ENCODE measurements at regions not wholly inside any gene's neighbourhood (a gene's known extent, or its start where the extent isn't known, plus 50 kb on each side); places are given as distances from the start of the nearest gene placed in this dataset.

DNA sequence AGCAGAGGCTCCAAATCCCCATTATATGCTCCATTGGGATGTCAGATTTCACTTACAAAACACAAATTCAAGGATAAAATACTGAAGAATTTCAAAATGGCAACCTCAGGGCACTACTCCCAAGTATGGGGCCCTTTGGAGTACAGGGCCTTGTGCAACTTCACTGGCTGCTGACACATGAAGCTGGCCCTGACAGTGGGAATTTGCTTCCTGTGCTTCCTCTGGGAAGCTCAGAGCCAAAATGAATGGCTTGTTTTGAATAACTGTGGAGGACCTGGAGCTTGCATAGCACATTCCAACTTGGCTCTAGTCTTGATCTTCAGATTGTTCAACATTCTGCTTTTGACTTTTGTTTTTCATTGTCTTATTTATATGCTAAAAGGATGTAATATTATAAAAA lies 52.3 kb upstream of the HNF1B start (continued):
- no peak for TF ChIP-seq FOXP1 (CRISPR knock-in tag; IDR thresholded peaks at IDR 0.05; ENCODE audit: borderline replicate concordance)
- TF ChIP-seq, protein P1, sequence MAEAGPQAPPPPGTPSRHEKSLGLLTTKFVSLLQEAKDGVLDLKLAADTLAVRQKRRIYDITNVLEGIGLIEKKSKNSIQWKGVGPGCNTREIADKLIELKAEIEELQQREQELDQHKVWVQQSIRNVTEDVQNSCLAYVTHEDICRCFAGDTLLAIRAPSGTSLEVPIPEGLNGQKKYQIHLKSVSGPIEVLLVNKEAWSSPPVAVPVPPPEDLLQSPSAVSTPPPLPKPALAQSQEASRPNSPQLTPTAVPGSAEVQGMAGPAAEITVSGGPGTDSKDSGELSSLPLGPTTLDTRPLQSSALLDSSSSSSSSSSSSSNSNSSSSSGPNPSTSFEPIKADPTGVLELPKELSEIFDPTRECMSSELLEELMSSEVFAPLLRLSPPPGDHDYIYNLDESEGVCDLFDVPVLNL (CRISPR knock-in tag; IDR thresholded peaks at IDR 0.05; ENCODE audit: borderline replicate concordance, low read depth) = no peak
- TF ChIP-seq, protein P2, sequence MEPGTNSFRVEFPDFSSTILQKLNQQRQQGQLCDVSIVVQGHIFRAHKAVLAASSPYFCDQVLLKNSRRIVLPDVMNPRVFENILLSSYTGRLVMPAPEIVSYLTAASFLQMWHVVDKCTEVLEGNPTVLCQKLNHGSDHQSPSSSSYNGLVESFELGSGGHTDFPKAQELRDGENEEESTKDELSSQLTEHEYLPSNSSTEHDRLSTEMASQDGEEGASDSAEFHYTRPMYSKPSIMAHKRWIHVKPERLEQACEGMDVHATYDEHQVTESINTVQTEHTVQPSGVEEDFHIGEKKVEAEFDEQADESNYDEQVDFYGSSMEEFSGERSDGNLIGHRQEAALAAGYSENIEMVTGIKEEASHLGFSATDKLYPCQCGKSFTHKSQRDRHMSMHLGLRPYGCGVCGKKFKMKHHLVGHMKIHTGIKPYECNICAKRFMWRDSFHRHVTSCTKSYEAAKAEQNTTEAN (CRISPR knock-in tag; IDR thresholded peaks at IDR 0.05) = no peak
- TF ChIP-seq TCF7 (CRISPR knock-in tag; IDR thresholded peaks at IDR 0.05; ENCODE audit: low read depth) = no peak
- TF ChIP-seq ZNF396 (CRISPR knock-in tag; IDR thresholded peaks at IDR 0.05; ENCODE audit: borderline replicate concordance) = no peak
- no peak for TF ChIP-seq MYBL2 (CRISPR knock-in tag; IDR thresholded peaks at IDR 0.05)
- no peak for TF ChIP-seq NFYB (CRISPR knock-in tag; conservative IDR thresholded peaks at IDR 0.05; ENCODE audit: low read depth)

DNA sequence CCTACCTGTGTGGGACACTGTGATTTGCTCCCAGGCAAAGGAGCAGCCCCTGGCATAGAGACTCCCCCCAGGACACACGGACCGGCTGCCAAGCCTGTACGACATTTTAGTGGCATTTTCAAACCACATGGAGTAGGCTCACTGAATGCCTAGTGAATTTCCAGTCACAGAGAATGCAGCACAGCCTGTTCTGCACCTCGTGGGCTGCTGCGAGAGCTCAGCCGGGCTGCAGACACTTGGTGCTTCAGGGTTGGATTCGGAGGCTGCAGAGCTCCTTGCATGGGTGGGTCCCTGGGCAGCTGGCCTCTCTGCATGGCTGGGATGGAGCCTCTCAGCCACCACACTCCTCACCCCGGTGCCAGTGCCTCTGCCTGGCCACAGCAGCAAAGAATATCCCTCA lies 51.2 kb upstream of the HNF1B start:
- Mint-ChIP-seq H3K27me3 (ENCODE audit: low read depth) (no peaks in the 10 kb centered on the region), H3K4me3 (no peak overlapping the region), H3K9me3 (peaks cover 19% of the 10 kb centered on the region), H3K36me3 (peaks cover 5% of the 10 kb centered on the region), H3K27ac (no peak overlapping the region), H3K4me1 (peaks cover 10% of the 10 kb centered on the region)
- ChIA-PET POLR2A (no interaction called here), CTCF (interaction anchor here (0.6 to 2.1 kb wide), 4 partner anchors 20 to 700 kb away, joined by 3 to 12 read pairs (median 6); no protein-coding TSS in a partner anchor)
- ATAC-seq = no peak
- DNase-seq (ENCODE audit: low spot score) = no peak
- TF ChIP-seq, protein P2 (CRISPR knock-in tag; IDR thresholded peaks at IDR 0.05) = no peak
- TF ChIP-seq CBFB (CRISPR knock-in tag; IDR thresholded peaks at IDR 0.05; ENCODE audit: low read depth) = no peak
- no peak for TF ChIP-seq OVOL2 (CRISPR knock-in tag; IDR thresholded peaks at IDR 0.05; ENCODE audit: borderline replicate concordance)
- TF ChIP-seq, protein P3, sequence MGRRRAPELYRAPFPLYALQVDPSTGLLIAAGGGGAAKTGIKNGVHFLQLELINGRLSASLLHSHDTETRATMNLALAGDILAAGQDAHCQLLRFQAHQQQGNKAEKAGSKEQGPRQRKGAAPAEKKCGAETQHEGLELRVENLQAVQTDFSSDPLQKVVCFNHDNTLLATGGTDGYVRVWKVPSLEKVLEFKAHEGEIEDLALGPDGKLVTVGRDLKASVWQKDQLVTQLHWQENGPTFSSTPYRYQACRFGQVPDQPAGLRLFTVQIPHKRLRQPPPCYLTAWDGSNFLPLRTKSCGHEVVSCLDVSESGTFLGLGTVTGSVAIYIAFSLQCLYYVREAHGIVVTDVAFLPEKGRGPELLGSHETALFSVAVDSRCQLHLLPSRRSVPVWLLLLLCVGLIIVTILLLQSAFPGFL (CRISPR knock-in tag; IDR thresholded peaks at IDR 0.05; ENCODE audit: borderline replicate concordance) = no peak
- TF ChIP-seq, protein P4, sequence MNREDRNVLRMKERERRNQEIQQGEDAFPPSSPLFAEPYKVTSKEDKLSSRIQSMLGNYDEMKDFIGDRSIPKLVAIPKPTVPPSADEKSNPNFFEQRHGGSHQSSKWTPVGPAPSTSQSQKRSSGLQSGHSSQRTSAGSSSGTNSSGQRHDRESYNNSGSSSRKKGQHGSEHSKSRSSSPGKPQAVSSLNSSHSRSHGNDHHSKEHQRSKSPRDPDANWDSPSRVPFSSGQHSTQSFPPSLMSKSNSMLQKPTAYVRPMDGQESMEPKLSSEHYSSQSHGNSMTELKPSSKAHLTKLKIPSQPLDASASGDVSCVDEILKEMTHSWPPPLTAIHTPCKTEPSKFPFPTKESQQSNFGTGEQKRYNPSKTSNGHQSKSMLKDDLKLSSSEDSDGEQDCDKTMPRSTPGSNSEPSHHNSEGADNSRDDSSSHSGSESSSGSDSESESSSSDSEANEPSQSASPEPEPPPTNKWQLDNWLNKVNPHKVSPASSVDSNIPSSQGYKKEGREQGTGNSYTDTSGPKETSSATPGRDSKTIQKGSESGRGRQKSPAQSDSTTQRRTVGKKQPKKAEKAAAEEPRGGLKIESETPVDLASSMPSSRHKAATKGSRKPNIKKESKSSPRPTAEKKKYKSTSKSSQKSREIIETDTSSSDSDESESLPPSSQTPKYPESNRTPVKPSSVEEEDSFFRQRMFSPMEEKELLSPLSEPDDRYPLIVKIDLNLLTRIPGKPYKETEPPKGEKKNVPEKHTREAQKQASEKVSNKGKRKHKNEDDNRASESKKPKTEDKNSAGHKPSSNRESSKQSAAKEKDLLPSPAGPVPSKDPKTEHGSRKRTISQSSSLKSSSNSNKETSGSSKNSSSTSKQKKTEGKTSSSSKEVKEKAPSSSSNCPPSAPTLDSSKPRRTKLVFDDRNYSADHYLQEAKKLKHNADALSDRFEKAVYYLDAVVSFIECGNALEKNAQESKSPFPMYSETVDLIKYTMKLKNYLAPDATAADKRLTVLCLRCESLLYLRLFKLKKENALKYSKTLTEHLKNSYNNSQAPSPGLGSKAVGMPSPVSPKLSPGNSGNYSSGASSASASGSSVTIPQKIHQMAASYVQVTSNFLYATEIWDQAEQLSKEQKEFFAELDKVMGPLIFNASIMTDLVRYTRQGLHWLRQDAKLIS (CRISPR knock-in tag; IDR thresholded peaks at IDR 0.05; ENCODE audit: borderline replicate concordance) = no peak
- TF ChIP-seq, protein P5, sequence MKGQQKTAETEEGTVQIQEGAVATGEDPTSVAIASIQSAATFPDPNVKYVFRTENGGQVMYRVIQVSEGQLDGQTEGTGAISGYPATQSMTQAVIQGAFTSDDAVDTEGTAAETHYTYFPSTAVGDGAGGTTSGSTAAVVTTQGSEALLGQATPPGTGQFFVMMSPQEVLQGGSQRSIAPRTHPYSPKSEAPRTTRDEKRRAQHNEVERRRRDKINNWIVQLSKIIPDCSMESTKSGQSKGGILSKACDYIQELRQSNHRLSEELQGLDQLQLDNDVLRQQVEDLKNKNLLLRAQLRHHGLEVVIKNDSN (CRISPR knock-in tag; IDR thresholded peaks at IDR 0.05) = no peak
- TF ChIP-seq EMX1 (CRISPR knock-in tag; IDR thresholded peaks at IDR 0.05) = no peak
- TF ChIP-seq, protein P6, sequence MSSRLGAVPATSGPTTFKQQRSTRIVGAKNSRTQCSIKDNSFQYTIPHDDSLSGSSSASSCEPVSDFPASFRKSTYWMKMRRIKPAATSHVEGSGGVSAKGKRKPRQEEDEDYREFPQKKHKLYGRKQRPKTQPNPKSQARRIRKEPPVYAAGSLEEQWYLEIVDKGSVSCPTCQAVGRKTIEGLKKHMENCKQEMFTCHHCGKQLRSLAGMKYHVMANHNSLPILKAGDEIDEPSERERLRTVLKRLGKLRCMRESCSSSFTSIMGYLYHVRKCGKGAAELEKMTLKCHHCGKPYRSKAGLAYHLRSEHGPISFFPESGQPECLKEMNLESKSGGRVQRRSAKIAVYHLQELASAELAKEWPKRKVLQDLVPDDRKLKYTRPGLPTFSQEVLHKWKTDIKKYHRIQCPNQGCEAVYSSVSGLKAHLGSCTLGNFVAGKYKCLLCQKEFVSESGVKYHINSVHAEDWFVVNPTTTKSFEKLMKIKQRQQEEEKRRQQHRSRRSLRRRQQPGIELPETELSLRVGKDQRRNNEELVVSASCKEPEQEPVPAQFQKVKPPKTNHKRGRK (CRISPR knock-in tag; IDR thresholded peaks at IDR 0.05; ENCODE audit: borderline replicate concordance) = no peak
- TF ChIP-seq SMAD3 (CRISPR knock-in tag; IDR thresholded peaks at IDR 0.05; ENCODE audit: borderline replicate concordance) = no peak
- TF ChIP-seq, protein P7, sequence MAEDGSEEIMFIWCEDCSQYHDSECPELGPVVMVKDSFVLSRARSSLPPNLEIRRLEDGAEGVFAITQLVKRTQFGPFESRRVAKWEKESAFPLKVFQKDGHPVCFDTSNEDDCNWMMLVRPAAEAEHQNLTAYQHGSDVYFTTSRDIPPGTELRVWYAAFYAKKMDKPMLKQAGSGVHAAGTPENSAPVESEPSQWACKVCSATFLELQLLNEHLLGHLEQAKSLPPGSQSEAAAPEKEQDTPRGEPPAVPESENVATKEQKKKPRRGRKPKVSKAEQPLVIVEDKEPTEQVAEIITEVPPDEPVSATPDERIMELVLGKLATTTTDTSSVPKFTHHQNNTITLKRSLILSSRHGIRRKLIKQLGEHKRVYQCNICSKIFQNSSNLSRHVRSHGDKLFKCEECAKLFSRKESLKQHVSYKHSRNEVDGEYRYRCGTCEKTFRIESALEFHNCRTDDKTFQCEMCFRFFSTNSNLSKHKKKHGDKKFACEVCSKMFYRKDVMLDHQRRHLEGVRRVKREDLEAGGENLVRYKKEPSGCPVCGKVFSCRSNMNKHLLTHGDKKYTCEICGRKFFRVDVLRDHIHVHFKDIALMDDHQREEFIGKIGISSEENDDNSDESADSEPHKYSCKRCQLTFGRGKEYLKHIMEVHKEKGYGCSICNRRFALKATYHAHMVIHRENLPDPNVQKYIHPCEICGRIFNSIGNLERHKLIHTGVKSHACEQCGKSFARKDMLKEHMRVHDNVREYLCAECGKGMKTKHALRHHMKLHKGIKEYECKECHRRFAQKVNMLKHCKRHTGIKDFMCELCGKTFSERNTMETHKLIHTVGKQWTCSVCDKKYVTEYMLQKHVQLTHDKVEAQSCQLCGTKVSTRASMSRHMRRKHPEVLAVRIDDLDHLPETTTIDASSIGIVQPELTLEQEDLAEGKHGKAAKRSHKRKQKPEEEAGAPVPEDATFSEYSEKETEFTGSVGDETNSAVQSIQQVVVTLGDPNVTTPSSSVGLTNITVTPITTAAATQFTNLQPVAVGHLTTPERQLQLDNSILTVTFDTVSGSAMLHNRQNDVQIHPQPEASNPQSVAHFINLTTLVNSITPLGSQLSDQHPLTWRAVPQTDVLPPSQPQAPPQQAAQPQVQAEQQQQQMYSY (CRISPR knock-in tag; IDR thresholded peaks at IDR 0.05) = no peak
- TF ChIP-seq JAZF1 (CRISPR knock-in tag; IDR thresholded peaks at IDR 0.05) = no peak
- TF ChIP-seq, protein P1 (CRISPR knock-in tag; IDR thresholded peaks at IDR 0.05; ENCODE audit: borderline replicate concordance, low read depth) = no peak
